HCEC 1CT (cell line): ENCODE measurements at regions not wholly inside any gene's neighbourhood (a gene's known extent, or its start where the extent isn't known, plus 50 kb on each side); places are given as distances from the start of the nearest gene placed in this dataset.

Source experiments
- DNase-seq: peaks from one replicate; pipeline ENCODE4 v3.0.0-alpha.2; 2017

DNA sequence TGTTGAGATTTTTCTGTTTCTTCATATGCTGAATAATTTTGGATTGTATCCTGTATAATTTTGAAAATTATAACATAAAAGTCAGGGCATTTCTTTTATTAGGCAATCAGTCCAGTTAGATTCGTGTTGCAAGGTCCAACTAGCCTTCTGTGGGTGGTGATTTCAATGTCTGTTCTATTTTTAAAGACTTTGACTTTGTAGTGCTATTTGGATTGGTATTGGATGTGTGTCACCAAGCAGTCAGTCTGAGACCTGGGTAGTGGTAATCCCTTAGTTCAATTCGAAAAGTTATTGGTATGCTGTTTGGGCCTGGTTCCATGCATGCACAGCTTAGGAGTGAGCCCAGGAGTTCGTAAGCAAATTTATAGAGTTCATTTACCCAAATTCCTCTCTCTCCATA is 82.2 kb downstream of the EPDR1 start:
- DNase-seq = no peak

- no peak for DNase-seq
These were observed 86.1 kb downstream of the EPDR1 start for GRCh38 chr7:38006559-38006958.

DNA sequence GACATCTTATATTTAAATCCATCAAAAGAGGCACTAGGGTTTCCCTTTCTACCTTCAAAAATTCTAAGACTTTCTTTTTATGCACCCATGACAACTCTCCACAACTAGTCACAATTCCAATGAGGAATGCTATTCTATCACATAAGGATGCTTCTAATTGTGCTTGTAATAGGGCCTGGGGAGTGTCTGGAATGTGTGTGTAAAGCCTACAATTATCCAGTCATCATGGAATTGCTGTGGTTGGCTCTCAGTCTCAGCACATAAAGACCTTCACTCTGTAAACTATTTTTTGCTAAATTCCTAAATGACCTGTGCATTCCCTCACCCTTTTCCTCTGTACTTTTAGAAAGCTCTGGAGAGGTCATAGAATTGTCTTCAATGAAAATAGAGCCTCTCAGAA is 86.7 kb downstream of the EPDR1 start:
- DNase-seq = no peak

GRCh38 chr7:38013246-38013645 is 92.8 kb downstream of the EPDR1 start:
- no peak for DNase-seq

DNA sequence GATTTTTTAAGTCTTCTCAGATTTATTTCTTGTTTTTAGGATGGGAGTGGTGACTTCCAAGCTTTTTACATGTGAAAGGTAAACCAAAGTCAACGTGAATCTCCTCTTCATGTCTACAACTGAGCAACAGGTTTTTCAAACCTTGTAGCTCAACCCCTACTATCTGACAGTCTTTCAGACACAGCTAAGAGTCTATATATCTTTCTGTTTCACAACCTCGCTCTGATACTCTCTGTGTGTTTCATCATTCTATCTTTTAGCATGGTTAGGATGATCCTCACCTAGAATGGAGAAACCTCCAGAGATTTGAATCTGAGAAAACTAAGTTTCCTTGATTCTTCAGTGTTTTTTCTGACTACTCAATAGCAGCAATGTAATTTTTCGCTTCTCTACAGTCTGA is 96.1 kb downstream of the EPDR1 start:
- DNase-seq = no peak

DNA sequence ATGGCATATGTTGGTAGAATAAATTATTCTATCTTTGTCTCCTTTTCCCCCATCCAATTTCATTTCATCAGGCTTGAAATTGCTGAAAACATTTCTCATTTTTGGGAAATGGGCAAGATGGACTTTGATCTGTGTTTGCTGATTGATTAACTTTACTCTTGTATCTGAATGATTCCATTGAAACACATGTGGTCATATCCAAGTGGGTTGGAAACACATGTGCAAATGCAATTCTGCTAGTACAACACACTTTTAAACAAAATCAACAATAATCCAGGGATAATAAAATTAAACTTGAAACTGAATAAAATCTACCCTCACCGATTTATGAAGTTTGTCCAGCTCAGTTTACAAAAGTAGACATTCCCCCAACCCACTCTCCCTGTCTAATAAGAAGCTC is 96.9 kb downstream of the EPDR1 start:
- no peak for DNase-seq

DNA sequence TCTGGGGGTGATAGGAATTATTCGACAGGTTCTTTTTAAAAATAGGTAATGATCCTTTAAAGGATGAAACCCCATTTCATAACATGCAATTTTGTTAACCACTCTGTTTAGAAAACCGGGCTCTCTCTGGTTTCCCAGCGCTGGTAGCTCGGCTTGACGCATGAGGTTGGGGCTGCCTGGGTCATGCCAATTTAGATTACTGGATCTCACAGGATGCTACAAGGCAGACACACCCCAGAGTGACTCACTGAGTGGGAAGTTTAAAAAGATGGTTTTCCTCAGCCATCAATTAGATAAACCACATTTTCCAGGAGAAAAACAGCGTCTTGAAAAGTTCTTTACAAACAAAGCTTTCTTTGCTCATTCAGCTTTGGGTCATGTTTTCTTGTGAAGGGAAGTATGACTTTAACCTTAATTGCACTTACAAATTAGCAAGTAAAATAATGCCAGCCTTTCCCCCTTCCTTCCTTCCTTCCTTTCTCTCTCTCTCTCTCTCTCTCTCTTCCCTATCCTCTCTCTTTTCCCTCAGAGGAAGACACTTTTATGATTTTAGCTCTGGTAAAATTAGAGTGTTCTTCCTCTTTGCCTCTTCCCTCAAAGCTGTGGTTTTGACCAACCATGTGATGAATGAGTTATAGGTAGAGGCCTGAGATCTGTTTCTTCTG is 99.8 kb downstream of the EPDR1 start:
- no peak for DNase-seq

- DNase-seq = no peak
These were observed 101.5 kb downstream of the EPDR1 start for GRCh38 chr7:38021892-38022291.

DNA sequence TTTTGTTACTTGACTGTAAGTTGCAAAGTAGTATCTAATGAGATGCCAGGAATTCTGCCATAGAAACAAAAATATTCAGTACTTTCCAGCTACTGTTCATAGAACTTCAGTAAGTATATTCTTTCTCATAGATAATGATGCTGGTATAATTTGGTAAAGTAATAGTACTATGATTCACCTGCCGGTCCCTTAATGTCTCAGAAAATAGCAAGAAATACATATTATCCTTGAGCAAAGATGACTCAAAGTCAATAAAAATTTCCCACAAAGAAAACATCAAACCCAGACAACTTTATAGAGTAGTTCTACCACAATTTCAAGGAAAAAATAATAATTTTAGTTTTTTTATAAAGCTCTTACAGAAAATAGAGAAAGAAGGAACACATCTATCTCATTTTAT is 105.4 kb downstream of the EPDR1 start:
- no peak for DNase-seq

DNA sequence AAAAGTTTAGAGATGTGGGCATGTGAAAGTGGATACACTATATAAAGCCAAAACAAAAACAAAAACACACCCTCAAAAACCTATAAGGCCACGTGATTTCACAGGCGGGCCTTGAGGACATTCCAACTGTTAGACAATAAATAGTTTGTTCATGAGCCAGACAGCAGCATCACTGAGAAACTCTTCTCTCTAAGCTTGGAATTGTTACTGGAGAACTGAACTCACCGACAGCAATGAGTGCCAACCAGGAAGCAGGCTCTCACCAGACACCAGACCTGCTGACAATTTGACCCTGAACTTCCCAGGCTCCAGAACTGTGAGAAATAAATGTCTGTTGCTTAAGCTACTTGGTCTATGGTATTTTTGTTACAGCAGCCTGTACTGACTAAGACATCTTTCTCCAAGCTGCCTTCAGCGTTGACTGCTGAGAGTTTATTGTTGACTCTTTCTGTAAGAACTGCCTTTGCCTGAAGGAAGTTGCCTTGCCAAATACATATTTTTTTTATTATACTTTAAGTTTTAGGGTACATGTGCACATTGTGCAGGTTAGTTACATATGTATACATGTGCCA is 107.5 kb downstream of the EPDR1 start:
- DNase-seq = no peak

DNA sequence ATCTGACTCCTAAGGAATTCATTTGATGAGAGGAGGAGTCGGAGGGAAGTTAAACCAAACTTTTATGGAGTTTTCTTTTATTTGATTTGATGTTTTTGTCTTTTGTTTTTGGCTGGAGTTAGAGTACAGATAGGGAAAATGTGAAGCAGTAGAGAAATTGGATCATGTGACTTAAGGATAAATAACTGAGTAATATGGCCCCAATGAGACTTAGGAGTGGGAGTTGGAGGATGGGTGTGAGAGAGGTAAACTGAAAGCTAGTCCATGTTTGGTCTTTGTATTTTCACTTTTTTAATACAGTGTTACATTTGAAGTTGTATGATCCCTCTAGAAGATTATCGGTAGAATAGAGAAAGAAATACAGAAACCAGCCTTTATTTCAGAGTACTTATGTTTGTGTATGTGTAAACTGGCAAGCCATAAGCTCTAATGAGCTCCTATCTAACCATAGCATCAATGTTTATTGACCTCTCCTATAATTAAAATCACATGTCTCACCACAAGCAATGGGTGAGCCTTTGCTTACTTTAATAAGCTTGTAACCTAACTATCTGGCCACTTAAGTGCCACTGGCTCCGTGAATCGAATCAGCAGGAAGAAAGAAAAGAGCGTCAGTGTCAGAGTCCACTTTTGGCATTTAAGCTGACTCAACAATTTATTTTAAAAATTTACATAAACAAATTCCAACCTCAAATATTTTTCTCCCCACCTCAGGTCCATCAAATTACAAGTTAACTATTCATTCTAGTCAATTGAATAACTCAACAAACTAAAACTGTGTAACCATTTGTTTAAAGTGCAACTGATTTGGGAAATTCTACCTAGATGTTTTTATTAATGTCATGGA is 113.8 kb downstream of the EPDR1 start:
- no peak for DNase-seq

DNA sequence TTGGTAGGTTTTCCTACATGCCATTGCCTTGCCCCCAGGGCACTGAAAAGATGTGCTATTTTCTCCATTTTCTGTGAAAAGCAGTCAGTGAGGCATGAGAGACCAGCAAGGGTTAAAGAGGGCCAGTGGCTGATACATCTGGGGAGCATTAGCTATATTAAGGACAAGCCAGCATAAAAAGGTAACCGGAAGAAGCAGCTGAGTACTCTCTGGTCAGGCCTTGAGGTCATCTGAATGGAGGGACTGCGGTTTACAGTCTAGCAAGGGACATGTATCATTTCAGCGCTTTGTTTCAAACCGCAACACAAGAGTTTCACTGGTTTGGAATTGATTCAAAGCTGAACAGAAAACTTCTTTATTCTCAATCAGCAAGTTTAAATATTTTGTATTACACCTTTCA is 120.4 kb downstream of the EPDR1 start:
- no peak for DNase-seq

- DNase-seq = no peak
These were observed 128.4 kb upstream of the STARD3NL start for GRCh38 chr7:38049679-38050078.

GRCh38 chr7:38051311-38051710 is 126.7 kb upstream of the STARD3NL start:
- DNase-seq = no peak

GRCh38 chr7:38051786-38052185 is 126.3 kb upstream of the STARD3NL start:
- no peak for DNase-seq

- no peak for DNase-seq
These were observed 125.3 kb upstream of the STARD3NL start for GRCh38 chr7:38052786-38053185.

GRCh38 chr7:38054199-38054598 is 123.8 kb upstream of the STARD3NL start:
- no peak for DNase-seq

DNA sequence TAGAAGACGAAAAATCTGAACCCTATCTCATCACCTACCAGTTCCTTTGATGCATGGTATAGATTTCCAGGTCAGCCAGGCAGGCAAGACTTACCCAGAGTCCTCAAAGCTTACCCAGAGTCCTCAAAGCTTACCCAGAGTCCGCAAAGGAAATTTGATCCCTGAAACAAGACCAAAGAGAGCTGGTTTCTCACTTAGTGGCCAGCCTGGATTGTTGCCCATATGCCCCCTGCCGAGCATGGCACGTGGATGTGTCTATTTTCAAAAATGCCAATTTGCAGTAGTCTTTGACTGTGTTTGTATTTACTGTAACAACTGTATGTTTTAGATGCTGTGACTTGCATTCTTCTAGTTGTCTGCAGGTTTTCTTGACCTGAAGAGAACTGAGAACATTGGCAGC is 120.2 kb upstream of the STARD3NL start:
- no peak for DNase-seq

DNA sequence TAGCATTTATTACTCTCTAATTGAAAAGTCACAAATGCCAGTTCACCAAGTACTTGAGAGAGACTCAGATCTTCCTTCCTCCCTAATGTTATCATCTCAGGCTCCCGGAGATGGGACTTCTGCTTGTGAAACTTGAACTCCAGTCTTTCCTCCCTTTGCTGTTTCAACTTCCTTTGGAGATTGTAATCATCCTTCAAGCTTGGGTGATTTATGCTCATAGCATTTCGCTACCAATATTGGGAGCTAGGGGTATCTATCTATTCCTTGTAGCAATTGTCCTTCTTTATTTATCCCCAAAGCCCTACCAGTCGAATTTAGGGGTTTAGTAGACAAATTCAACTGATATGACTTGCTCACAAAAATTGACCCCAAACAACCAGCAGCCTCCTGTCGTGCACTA is 117.9 kb upstream of the STARD3NL start:
- DNase-seq = no peak

DNA sequence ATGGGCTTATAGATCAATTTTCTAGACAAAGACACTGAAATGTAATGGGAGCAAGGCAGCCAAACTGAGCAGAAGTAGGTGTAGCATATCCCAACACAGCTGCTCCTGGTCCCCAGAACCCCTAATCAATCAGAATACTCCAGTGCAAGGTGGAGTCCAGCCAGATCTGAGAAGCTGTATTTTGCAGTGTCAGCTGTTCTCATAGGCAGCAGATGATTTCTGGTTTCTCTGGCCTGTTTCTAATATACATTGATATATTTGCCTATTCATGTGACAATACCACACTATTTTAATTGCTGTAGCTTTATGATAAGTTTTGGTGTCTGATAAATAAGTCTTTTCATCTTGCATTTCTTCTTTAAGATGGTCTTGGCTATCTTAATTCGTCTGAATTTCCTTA is 117.4 kb upstream of the STARD3NL start:
- DNase-seq = no peak

- no peak for DNase-seq
These were observed 111.7 kb upstream of the STARD3NL start for GRCh38 chr7:38066391-38066790.

DNA sequence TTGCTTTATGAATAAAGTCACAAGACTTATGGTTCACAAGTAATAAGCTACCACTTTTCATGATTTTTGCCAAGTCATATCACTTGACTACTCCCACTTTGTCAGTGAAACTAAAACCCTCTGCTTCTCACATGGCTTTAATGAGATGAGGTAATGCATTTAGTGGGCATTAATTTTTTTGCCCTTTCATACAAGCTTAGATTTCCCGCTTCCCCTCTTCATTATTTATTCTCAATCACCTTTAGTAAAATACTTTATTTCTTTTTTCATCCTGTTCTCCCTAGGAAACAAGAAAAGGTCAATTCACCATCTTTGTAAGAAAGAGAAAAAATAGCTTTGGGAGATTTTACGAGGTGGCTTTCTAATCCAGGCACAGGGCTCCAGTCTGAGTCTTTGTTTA is 109.6 kb upstream of the STARD3NL start:
- no peak for DNase-seq

DNA sequence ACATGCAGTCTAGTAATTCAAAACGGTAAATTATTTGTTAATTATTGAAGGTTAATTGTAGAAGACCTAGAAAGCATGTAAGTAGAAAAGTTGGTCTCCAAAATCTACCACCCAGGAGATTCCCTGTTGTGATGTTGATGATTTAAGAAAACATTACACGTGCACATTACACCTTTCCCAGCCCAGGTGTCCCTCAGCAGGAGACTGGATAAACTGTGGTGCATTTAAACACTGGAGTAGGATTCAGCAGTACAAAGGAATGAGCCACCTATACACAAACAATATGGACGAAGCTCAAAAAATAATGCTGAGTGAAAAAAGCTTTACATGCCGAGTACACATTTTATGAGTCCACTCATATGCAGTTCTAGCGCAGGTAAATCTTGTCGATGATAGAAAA is 109.0 kb upstream of the STARD3NL start:
- DNase-seq = no peak

- DNase-seq = no peak
These were observed 107.3 kb upstream of the STARD3NL start for GRCh38 chr7:38070718-38071117.
